Epithelial cell of proximal tubule (primary cell): ENCODE measurements at regions not wholly inside any gene's neighbourhood (a gene's known extent, or its start where the extent isn't known, plus 50 kb on each side); places are given as distances from the start of the nearest gene placed in this dataset.

Experiments
- DNase-seq: peaks from one replicate; pipeline ENCODE4 v3.0.0-alpha.2; 2011; ENCODE audit warnings: low read depth
- H3K4me3 ChIP-seq: 2 replicates; pipeline ENCODE4 v1.5.1; 2011; ENCODE audit warnings: low read depth, mild to moderate bottlenecking, low read length
- TF ChIP-seq, protein P1 (sequence below): conservative IDR thresholded peaks from 2 replicates; pipeline ENCODE4 v1.5.1; 2012; ENCODE audit warnings: low read depth, mild to moderate bottlenecking, low read length

DNA sequence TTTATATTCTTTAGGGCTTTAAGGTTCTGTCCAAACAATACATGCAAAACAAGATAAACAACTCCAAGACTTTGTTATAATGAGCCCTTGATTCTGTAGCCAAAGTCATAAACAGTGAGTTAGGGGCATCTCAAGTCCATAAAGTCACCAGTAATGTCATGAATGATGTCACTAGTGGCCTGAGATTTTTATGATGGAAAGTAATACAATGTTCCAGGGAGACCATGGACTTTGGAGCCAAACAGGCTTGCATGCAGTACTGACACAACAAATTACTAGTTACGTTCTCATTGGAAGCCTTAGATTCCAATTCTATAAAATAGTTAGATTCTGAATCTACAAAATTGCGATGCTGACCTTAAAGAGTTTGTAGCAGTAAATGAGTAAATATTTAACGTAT, 280.0 kb downstream of the HINT1 start:
- TF ChIP-seq, protein P1, sequence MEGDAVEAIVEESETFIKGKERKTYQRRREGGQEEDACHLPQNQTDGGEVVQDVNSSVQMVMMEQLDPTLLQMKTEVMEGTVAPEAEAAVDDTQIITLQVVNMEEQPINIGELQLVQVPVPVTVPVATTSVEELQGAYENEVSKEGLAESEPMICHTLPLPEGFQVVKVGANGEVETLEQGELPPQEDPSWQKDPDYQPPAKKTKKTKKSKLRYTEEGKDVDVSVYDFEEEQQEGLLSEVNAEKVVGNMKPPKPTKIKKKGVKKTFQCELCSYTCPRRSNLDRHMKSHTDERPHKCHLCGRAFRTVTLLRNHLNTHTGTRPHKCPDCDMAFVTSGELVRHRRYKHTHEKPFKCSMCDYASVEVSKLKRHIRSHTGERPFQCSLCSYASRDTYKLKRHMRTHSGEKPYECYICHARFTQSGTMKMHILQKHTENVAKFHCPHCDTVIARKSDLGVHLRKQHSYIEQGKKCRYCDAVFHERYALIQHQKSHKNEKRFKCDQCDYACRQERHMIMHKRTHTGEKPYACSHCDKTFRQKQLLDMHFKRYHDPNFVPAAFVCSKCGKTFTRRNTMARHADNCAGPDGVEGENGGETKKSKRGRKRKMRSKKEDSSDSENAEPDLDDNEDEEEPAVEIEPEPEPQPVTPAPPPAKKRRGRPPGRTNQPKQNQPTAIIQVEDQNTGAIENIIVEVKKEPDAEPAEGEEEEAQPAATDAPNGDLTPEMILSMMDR: no peak
- no peak for DNase-seq
- no peak overlapping the region for H3K4me3 ChIP-seq

DNA sequence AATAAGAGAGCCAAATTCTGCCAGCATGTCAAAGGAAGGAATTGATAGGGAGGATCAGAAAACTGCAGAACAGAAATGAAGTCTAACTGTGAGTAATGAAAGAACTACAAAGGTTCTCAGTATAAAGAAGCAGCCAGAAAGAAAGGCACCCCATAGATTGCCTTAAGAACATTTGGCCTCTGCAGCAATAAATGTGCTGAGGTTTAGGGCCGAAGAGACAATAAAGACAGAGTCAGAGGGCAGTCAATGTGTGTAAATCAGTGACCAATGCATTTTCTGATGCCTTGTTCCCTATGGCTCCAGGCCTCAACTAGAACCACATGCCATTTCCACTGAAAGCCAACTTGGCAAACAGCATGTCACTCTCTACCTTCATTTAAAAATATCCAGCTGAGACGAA, 281.0 kb downstream of the HINT1 start:
- TF ChIP-seq, protein P1: no peak
- H3K4me3 ChIP-seq: no peak overlapping the region
- no peak for DNase-seq

GRCh38 chr5:130875656-130876055, 289.4 kb downstream of the HINT1 start:
- TF ChIP-seq, protein P1: no peak
- H3K4me3 ChIP-seq: no peak overlapping the region
- no peak for DNase-seq

- H3K4me3 ChIP-seq: no peak overlapping the region
- TF ChIP-seq, protein P1: no peak
- DNase-seq: no peak
These were observed 290.1 kb downstream of the HINT1 start for GRCh38 chr5:130874861-130875417.

GRCh38 chr5:130871346-130872086, 293.5 kb downstream of the HINT1 start:
- H3K4me3 ChIP-seq: no peak overlapping the region
- DNase-seq: peak; percentile 9
- TF ChIP-seq, protein P1: peak; percentile 67

GRCh38 chr5:130870691-130871090, 294.4 kb downstream of the HINT1 start:
- DNase-seq: no peak
- TF ChIP-seq, protein P1: no peak
- H3K4me3 ChIP-seq: no peak overlapping the region
